ENCODE measurements at regions not wholly inside any gene's neighbourhood (a gene's known extent, or its start where the extent isn't known, plus 50 kb on each side); places are given as distances from the start of the nearest gene placed in this dataset.

GRCh38 chr10:42149027-42149700, 489.2 kb downstream of the ZNF33B start:
- WGBS, 2 experiments (ENCODE audit: extremely low coverage in 2 of 2, insufficient read length in 1 of 2): 52% methylated on average over 4 of the region's 42 CpGs; no CpG with 5 or more reads in 1 of the 2 experiments
- Histone ChIP-seq H3K4me2 (ENCODE audit: low read depth, low read length) (no peak overlapping the region), H3K14ac (replicated peaks; ENCODE audit: low read depth, low read length) (no peak overlapping the region), H4K91ac (ENCODE audit: insufficient read depth, low read depth, low read length) (no peak overlapping the region), H2AK9ac (replicated peaks; ENCODE audit: low read depth, low read length, poor library complexity) (no peak overlapping the region), H3K23ac (ENCODE audit: low read depth, low read length) (no peak overlapping the region), H3K4me3 (ENCODE audit: insufficient read depth, low read depth, low read length) (no peak overlapping the region), H3K27ac (ENCODE audit: insufficient read depth, low read length) (no peak overlapping the region), H2BK15ac (ENCODE audit: low read depth, low read length) (no peak overlapping the region), H2BK20ac (ENCODE audit: low read depth, low read length) (no peak overlapping the region), H3K36me3 (ENCODE audit: control insufficient read depth, insufficient read depth, low read length) (no peaks in the 10 kb centered on the region), H2BK5ac (ENCODE audit: low read depth, low read length, poor library complexity, severe bottlenecking) (no peak overlapping the region), H3K9ac (ENCODE audit: low read depth, low read length) (no peak overlapping the region), H3K27me3 (ENCODE audit: control insufficient read depth, insufficient read depth, low read length) (no peaks in the 10 kb centered on the region), H3K4ac (ENCODE audit: low read depth, low read length) (no peak overlapping the region), H2BK120ac (ENCODE audit: low read depth, low read length) (no peak overlapping the region), H3K9me1 (ENCODE audit: insufficient read depth, low read length) (no peaks in the 10 kb centered on the region), H4K20me1 (ENCODE audit: insufficient read depth, low read length) (no peaks in the 10 kb centered on the region), H3K56ac (ENCODE audit: extremely low read depth, insufficient read depth, low read length) (no peak overlapping the region), H3K4me1 (ENCODE audit: control insufficient read depth, insufficient read depth, low read length) (no peaks in the 10 kb centered on the region), H4K8ac (ENCODE audit: low read depth in 2 of 2, low read length in 2 of 2) (no peak overlapping the region), H2AFZ (replicated peaks; ENCODE audit: low read length, poor library complexity) (no peak overlapping the region), H3K9me3 (ENCODE audit: control insufficient read depth, insufficient read depth, low read length) (peaks cover 6% of the 10 kb centered on the region; the same call in 1 of the 2 replicates), H4K5ac (ENCODE audit: low read depth, low read length) (no peak overlapping the region), H3K79me1 (ENCODE audit: low read depth in 1 of 2, low read length in 2 of 2) (no peaks in the 10 kb centered on the region), H2AK5ac (ENCODE audit: low read depth, low read length) (no peak overlapping the region), H3K18ac (ENCODE audit: low read depth, low read length) (no peak overlapping the region)
- intact Hi-C loops (cut with micrococcal nuclease): no loop called here
- CTCF ChIA-PET: no interaction called here
- TF ChIP-seq MAZ (IDR thresholded peaks at IDR 0.05; ENCODE audit: borderline replicate concordance, low read depth, low read length) (no peak), FOS (IDR thresholded peaks at IDR 0.05; ENCODE audit: low read depth, low read length) (no peak), CHD1 (IDR thresholded peaks at IDR 0.05; ENCODE audit: low read depth, low read length) (no peak), MAFK (IDR thresholded peaks at IDR 0.05; ENCODE audit: low read depth, low read length) (no peak), POLR2A (IDR thresholded peaks at IDR 0.05; ENCODE audit: low read depth, low read length) (no peak), SMC3 (IDR thresholded peaks at IDR 0.05; ENCODE audit: low read depth, low read length) (no peak), RFX5 (IDR thresholded peaks at IDR 0.05; ENCODE audit: low read depth, low read length) (no peak), NFE2L2 (IDR thresholded peaks at IDR 0.05; ENCODE audit: low read depth, low read length) (no peak), RAD21 (IDR thresholded peaks at IDR 0.05; ENCODE audit: low read length) (no peak)
- TF ChIP-seq, protein P1, sequence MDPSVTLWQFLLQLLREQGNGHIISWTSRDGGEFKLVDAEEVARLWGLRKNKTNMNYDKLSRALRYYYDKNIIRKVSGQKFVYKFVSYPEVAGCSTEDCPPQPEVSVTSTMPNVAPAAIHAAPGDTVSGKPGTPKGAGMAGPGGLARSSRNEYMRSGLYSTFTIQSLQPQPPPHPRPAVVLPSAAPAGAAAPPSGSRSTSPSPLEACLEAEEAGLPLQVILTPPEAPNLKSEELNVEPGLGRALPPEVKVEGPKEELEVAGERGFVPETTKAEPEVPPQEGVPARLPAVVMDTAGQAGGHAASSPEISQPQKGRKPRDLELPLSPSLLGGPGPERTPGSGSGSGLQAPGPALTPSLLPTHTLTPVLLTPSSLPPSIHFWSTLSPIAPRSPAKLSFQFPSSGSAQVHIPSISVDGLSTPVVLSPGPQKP (IDR thresholded peaks at IDR 0.05; ENCODE audit: borderline replicate concordance, low read depth, low read length): no peak
- no TSS peak for BruUV-seq (replicated peaks)
- ATAC-seq (ENCODE audit: low read depth) (no peak), DNase-seq (no peak)
- dilution Hi-C loops (cut with HindIII; ENCODE audit: low sequenced_read_pairs, unreplicated experiment): no loop called here
- in situ Hi-C loops (cut with MboI; ENCODE audit: low sequenced_read_pairs): no loop called here
- POLR2A ChIA-PET (ENCODE audit: unreplicated experiment): no interaction called here
